ENCODE measurements at regions not wholly inside any gene's neighbourhood (a gene's known extent, or its start where the extent isn't known, plus 50 kb on each side); places are given as distances from the start of the nearest gene placed in this dataset.

DNA sequence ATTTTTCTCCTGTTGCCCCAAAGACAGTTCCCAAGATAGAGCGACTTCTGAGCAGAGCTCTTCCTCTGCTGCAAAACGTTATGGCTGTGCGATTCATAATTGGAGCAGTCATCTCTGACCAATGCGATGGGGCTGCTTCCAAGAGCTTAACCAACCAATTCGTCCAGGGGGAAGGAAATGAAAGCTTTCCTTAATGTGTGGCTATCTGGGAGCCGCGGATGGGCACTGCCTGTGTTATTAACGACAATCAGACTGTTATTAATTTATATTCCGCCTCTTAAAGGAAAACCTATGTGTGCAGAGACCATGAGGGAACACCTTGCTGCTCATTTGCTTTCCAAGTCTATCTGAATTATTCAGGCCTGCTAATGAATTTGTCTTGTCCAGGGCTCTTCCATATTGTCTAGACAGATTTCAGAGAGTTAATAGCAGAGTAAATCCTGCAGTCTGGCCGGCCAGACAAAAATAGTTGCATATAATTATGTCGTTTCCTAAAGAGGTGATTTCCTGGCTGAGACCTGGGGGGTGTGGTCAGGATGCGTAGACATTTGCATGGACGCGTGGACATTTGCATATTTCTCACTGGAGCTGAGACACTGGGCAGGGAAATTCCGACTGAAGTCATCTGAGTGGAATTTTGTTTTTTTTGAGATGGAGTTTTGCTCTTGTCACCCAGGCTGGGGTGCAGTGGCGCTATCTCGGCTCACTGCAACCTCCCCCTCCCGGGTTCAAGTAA, 135.4 kb downstream of the HMX1 start:
- H3K9ac ChIP-seq (ENCODE audit: low read length in 5 of 5), result no peak overlapping the region
- no peak overlapping the region for H3K27ac ChIP-seq (ENCODE audit: low read depth, low read length)
- H3K9me3 ChIP-seq (ENCODE audit: control insufficient read depth in 5 of 5, low read length in 5 of 5), result peaks cover 0 to 10% (median 3%) of the 10 kb centered on the region in 5 donors
- no peaks in the 10 kb centered on the region for H3K4me1 ChIP-seq (ENCODE audit: control insufficient read depth in 5 of 5, insufficient read depth in 5 of 5, low read length in 5 of 5)
- no peak overlapping the region for H3K4me3 ChIP-seq (ENCODE audit: low read depth in 1 of 5, low read length in 5 of 5)
- H3K27me3 ChIP-seq (ENCODE audit: control insufficient read depth in 5 of 5, insufficient read depth in 4 of 5, low read length in 5 of 5), result peaks cover 0 to 7% (median 3%) of the 10 kb centered on the region in 5 donors
- no peaks in the 10 kb centered on the region for H3K36me3 ChIP-seq (ENCODE audit: control insufficient read depth in 5 of 5, insufficient read depth in 5 of 5, low read length in 5 of 5)

GRCh38 chr4:8735236-8736089, 136.2 kb downstream of the HMX1 start:
- peaks cover 0 to 10% (median 3%) of the 10 kb centered on the region in 5 donors for H3K9me3 ChIP-seq (ENCODE audit: control insufficient read depth in 5 of 5, low read length in 5 of 5)
- no peak overlapping the region for H3K27ac ChIP-seq (ENCODE audit: low read depth, low read length)
- no peak overlapping the region for H3K4me3 ChIP-seq (ENCODE audit: low read depth in 1 of 5, low read length in 5 of 5)
- H3K4me1 ChIP-seq (ENCODE audit: control insufficient read depth in 5 of 5, insufficient read depth in 5 of 5, low read length in 5 of 5), result no peaks in the 10 kb centered on the region
- no peak overlapping the region for H3K9ac ChIP-seq (ENCODE audit: low read length in 5 of 5)
- H3K36me3 ChIP-seq (ENCODE audit: control insufficient read depth in 5 of 5, insufficient read depth in 5 of 5, low read length in 5 of 5), result no peaks in the 10 kb centered on the region
- peaks cover 0 to 3% (median 0%) of the 10 kb centered on the region in 5 donors for H3K27me3 ChIP-seq (ENCODE audit: control insufficient read depth in 5 of 5, insufficient read depth in 4 of 5, low read length in 5 of 5)

DNA sequence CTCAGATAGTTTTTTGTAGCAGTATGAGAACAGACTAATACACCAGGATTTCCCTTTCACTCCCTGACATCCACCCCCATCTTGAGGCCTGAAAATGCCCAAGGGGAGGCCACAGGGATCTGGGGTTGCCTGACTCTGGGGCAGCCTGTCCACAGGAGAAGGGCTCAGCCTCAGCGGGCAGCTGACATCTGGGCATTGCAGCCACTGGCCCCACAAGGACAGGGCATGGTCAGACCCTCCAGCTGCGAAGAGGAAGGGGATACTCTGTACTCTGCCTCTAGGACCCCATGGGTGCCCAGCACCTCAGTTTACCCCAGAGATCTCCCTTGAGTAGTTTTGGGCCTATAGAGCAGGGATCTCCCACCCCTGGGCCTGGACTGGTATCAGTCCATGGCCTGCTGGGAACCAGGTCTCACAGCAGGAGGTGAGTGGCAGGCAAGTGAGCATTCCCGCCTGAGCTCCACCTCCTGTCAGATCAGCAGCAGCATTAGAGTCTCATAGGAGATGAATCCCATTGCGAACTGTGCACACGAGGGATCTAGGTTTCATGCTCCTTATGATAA, 138.9 kb downstream of the HMX1 start:
- Histone ChIP-seq H3K36me3 (ENCODE audit: control insufficient read depth in 5 of 5, insufficient read depth in 5 of 5, low read length in 5 of 5) (no peaks in the 10 kb centered on the region), H3K9ac (ENCODE audit: low read length in 5 of 5) (no peak overlapping the region), H3K27ac (ENCODE audit: low read depth, low read length) (no peak overlapping the region), H3K27me3 (ENCODE audit: control insufficient read depth in 5 of 5, insufficient read depth in 4 of 5, low read length in 5 of 5) (peaks cover 0 to 4% (median 1%) of the 10 kb centered on the region in 5 donors), H3K4me3 (ENCODE audit: low read depth in 1 of 5, low read length in 5 of 5) (no peak overlapping the region), H3K4me1 (ENCODE audit: control insufficient read depth in 5 of 5, insufficient read depth in 5 of 5, low read length in 5 of 5) (no peaks in the 10 kb centered on the region), H3K9me3 (ENCODE audit: control insufficient read depth in 5 of 5, low read length in 5 of 5) (peaks cover 0 to 10% (median 3%) of the 10 kb centered on the region in 5 donors)

- no peak overlapping the region for H3K27ac ChIP-seq (ENCODE audit: low read depth, low read length)
- H3K4me1 ChIP-seq (ENCODE audit: control insufficient read depth in 5 of 5, insufficient read depth in 5 of 5, low read length in 5 of 5), result no peaks in the 10 kb centered on the region
- no peaks in the 10 kb centered on the region for H3K36me3 ChIP-seq (ENCODE audit: control insufficient read depth in 5 of 5, insufficient read depth in 5 of 5, low read length in 5 of 5)
- H3K27me3 ChIP-seq (ENCODE audit: control insufficient read depth in 5 of 5, insufficient read depth in 4 of 5, low read length in 5 of 5), result peaks cover 0 to 8% (median 4%) of the 10 kb centered on the region in 5 donors
- H3K9ac ChIP-seq (ENCODE audit: low read length in 5 of 5), result no peak overlapping the region
- H3K4me3 ChIP-seq (ENCODE audit: low read depth in 1 of 5, low read length in 5 of 5), result no peak overlapping the region
- peaks cover 0 to 10% (median 3%) of the 10 kb centered on the region in 5 donors for H3K9me3 ChIP-seq (ENCODE audit: control insufficient read depth in 5 of 5, low read length in 5 of 5)
Observed at GRCh38 chr4:8732092-8732491, 139.5 kb downstream of the CPZ start.

DNA sequence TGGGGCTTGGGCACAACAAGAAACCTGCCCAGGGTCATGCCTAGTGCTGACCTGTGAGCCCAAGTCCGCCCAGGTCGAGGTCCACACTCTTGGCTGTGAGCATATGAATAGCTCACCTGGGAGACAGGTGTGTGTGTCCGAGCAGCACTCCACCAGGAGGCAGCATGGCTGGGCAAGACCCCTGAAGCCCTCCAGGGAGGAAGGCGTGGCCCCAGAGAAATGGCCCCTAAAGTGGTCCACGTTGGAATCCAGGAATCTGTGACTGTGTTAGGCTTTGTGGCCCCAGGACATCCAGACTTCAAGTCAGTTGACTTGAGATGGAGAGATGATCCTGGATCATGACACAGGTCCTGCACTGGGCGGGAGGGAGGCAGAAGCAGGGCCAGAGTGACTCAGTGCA, 138.8 kb downstream of the CPZ start:
- Histone ChIP-seq H3K4me3 (ENCODE audit: low read depth in 1 of 5, low read length in 5 of 5) (no peak overlapping the region), H3K9me3 (ENCODE audit: control insufficient read depth in 5 of 5, low read length in 5 of 5) (peaks cover 0 to 10% (median 3%) of the 10 kb centered on the region in 5 donors), H3K27ac (ENCODE audit: low read depth, low read length) (no peak overlapping the region), H3K4me1 (ENCODE audit: control insufficient read depth in 5 of 5, insufficient read depth in 5 of 5, low read length in 5 of 5) (no peaks in the 10 kb centered on the region), H3K9ac (ENCODE audit: low read length in 5 of 5) (no peak overlapping the region), H3K27me3 (ENCODE audit: control insufficient read depth in 5 of 5, insufficient read depth in 4 of 5, low read length in 5 of 5) (peaks cover 0 to 11% (median 7%) of the 10 kb centered on the region in 5 donors), H3K36me3 (ENCODE audit: control insufficient read depth in 5 of 5, insufficient read depth in 5 of 5, low read length in 5 of 5) (no peaks in the 10 kb centered on the region)

GRCh38 chr4:8730681-8731080, 138.1 kb downstream of the CPZ start:
- Histone ChIP-seq H3K27ac (ENCODE audit: low read depth, low read length) (no peak overlapping the region), H3K36me3 (ENCODE audit: control insufficient read depth in 5 of 5, insufficient read depth in 5 of 5, low read length in 5 of 5) (no peaks in the 10 kb centered on the region), H3K9ac (ENCODE audit: low read length in 5 of 5) (no peak overlapping the region), H3K4me3 (ENCODE audit: low read depth in 1 of 5, low read length in 5 of 5) (no peak overlapping the region), H3K9me3 (ENCODE audit: control insufficient read depth in 5 of 5, low read length in 5 of 5) (peaks cover 0 to 10% (median 3%) of the 10 kb centered on the region in 5 donors), H3K4me1 (ENCODE audit: control insufficient read depth in 5 of 5, insufficient read depth in 5 of 5, low read length in 5 of 5) (no peaks in the 10 kb centered on the region), H3K27me3 (ENCODE audit: control insufficient read depth in 5 of 5, insufficient read depth in 4 of 5, low read length in 5 of 5) (peaks cover 0 to 14% (median 12%) of the 10 kb centered on the region in 5 donors)

DNA sequence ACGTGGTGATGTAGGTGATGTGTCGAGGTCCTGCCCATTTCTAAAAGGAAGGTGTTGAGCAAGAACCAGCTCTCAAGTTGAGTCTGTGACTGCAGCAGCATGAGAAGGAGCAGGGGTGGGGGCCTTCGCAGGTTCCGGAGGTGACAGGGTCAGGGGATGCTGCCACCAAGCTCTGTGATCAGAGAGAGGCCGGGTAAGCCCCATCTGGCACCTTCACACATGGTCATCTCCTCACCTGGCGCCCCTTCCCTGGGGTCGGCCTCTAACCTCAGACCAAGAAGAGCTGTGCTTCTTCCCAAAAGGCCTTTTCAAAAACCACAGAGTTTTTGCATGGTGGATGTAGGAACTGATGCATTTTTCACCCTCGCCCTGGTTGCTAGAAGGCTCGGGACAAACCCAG, 137.6 kb downstream of the CPZ start:
- no peak overlapping the region for H3K9ac ChIP-seq (ENCODE audit: low read length in 5 of 5)
- H3K4me1 ChIP-seq (ENCODE audit: control insufficient read depth in 5 of 5, insufficient read depth in 5 of 5, low read length in 5 of 5), result no peaks in the 10 kb centered on the region
- H3K4me3 ChIP-seq (ENCODE audit: low read depth in 1 of 5, low read length in 5 of 5), result no peak overlapping the region
- peaks cover 2 to 19% (median 17%) of the 10 kb centered on the region in 5 donors for H3K27me3 ChIP-seq (ENCODE audit: control insufficient read depth in 5 of 5, insufficient read depth in 4 of 5, low read length in 5 of 5)
- H3K9me3 ChIP-seq (ENCODE audit: control insufficient read depth in 5 of 5, low read length in 5 of 5), result peaks cover 0 to 10% (median 3%) of the 10 kb centered on the region in 5 donors
- H3K27ac ChIP-seq (ENCODE audit: low read depth, low read length), result no peak overlapping the region
- H3K36me3 ChIP-seq (ENCODE audit: control insufficient read depth in 5 of 5, insufficient read depth in 5 of 5, low read length in 5 of 5), result no peaks in the 10 kb centered on the region

GRCh38 chr4:8729408-8730149, 137.0 kb downstream of the CPZ start:
- no peak overlapping the region for H3K4me3 ChIP-seq (ENCODE audit: low read depth in 1 of 5, low read length in 5 of 5)
- peaks cover 8 to 25% (median 23%) of the 10 kb centered on the region in 5 donors for H3K27me3 ChIP-seq (ENCODE audit: control insufficient read depth in 5 of 5, insufficient read depth in 4 of 5, low read length in 5 of 5)
- H3K27ac ChIP-seq (ENCODE audit: low read depth, low read length), result no peak overlapping the region
- no peaks in the 10 kb centered on the region for H3K4me1 ChIP-seq (ENCODE audit: control insufficient read depth in 5 of 5, insufficient read depth in 5 of 5, low read length in 5 of 5)
- no peaks in the 10 kb centered on the region for H3K36me3 ChIP-seq (ENCODE audit: control insufficient read depth in 5 of 5, insufficient read depth in 5 of 5, low read length in 5 of 5)
- no peak overlapping the region for H3K9ac ChIP-seq (ENCODE audit: low read length in 5 of 5)
- peaks cover 0 to 8% (median 3%) of the 10 kb centered on the region in 5 donors for H3K9me3 ChIP-seq (ENCODE audit: control insufficient read depth in 5 of 5, low read length in 5 of 5)

DNA sequence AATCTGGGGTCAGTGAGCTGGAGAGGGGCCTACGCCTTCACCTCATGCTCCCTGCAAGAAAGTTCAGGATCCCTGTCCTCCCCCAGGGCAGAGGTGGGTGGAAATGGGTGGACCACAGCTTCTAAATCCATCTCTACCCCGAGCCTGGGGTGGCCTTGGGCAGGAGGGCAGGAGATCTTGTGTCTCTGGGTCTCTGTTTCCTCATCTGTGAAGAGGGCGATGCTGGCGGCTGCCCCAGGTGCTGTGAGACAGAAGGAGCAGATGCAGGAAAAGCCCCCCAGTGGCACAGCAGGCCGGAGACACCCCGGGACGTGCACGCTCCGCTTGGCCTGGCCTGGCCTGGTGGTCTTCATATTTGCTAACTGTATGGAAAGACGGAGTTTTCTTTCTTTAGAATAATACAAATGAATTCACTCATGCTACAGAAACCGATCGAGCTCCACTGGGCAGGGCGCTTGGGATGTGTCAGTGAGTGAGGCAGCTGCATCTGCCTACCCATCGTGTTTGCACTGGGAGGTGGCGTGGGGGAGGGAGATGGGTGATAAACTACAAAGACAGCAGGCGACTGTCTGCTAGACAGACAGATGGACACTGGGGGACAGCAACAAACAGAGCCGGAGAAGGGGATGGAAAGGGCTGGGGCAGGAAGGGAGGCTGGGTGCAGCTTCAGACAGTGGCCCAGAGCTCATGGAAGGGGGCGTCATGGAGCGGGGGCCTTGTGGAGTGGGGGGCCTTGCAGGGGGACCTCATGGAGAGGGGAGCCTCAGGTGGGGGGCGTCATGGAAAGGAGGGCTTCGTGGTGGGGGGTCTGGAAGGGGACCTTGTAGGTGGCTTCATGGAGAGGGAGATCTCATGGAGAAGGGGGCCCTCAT, 136.2 kb downstream of the CPZ start:
- no peak overlapping the region for H3K9ac ChIP-seq (ENCODE audit: low read length in 5 of 5)
- no peaks in the 10 kb centered on the region for H3K36me3 ChIP-seq (ENCODE audit: control insufficient read depth in 5 of 5, insufficient read depth in 5 of 5, low read length in 5 of 5)
- H3K27ac ChIP-seq (ENCODE audit: low read depth, low read length), result no peak overlapping the region
- no peak overlapping the region for H3K4me3 ChIP-seq (ENCODE audit: low read depth in 1 of 5, low read length in 5 of 5)
- peaks cover 0 to 4% (median 0%) of the 10 kb centered on the region in 5 donors for H3K9me3 ChIP-seq (ENCODE audit: control insufficient read depth in 5 of 5, low read length in 5 of 5)
- H3K27me3 ChIP-seq (ENCODE audit: control insufficient read depth in 5 of 5, insufficient read depth in 4 of 5, low read length in 5 of 5), result peaks cover 9 to 28% (median 25%) of the 10 kb centered on the region in 5 donors
- no peaks in the 10 kb centered on the region for H3K4me1 ChIP-seq (ENCODE audit: control insufficient read depth in 5 of 5, insufficient read depth in 5 of 5, low read length in 5 of 5)
